GM19467 (cell line): ENCODE measurements at regions not wholly inside any gene's neighbourhood (a gene's known extent, or its start where the extent isn't known, plus 50 kb on each side); places are given as distances from the start of the nearest gene placed in this dataset.

Source experiments
- ATAC-seq: cut with Tn5 transposase; IDR thresholded peaks from one replicate; pipeline ENCODE4 v1.9.1; 2021; ENCODE audit warnings: mild to moderate bottlenecking, moderate library complexity; ENCODE audit not compliant: unreplicated experiment

GRCh38 chr10:4100380-4100779 is 315.4 kb upstream of the KLF6 start:
- ATAC-seq, result no peak

DNA sequence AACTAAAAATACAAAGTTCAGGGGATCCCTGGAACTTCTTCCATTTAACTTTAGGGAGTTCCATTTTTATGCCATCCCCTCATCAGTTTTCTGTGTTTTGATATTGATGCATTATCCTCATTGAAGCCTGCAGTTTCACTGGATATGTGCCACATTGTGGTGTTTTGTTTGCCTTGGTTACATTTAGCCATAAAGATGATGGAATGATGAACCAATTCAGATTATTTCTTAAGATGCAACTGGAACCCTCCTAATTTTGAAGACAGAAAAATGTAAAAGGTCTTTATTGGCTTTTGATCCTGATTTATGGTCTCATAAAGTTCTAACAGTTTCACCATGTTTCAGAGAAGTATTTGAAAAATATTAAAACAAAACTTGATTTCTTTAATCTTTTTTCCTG is 314.2 kb upstream of the KLF6 start:
- no peak for ATAC-seq

GRCh38 chr10:4095166-4095917 is 310.3 kb upstream of the KLF6 start:
- ATAC-seq, result no peak

- ATAC-seq, result no peak
Measured at GRCh38 chr10:4094751-4095150, 309.7 kb upstream of the KLF6 start.

- no peak for ATAC-seq
Measured at GRCh38 chr10:4093438-4093837, 308.4 kb upstream of the KLF6 start.

DNA sequence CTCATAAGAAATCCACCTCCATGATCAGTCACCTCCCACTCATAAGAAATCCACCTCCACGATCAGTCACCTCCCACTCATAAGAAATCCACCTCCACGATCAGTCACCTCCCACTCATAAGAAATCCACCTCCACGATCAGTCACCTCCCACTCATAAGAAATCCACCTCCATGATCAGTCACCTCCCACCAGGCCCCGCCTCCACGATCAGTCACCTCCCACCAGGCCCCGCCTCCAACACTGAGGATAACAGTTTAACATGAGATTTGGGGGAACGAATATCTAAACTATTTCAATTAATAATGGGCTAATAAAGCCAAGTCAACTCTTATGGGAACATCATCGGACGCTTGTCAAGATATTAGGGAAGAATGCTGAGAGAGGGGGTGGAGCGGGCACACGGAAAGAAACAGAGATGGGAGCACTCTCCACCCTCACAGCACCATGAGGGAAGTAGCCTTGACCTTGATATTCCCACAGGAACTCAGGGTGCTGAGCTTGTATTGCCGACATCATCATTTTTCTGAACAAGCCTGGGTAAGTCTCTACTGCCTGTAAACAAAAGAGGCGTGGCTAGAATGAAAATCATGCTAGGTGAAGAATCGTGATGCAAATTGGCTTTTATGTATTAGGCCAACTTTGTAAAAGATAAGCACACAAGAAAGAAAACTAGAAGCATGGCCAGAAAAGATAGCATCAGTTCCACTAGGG is 303.5 kb upstream of the KLF6 start:
- ATAC-seq, result no peak

DNA sequence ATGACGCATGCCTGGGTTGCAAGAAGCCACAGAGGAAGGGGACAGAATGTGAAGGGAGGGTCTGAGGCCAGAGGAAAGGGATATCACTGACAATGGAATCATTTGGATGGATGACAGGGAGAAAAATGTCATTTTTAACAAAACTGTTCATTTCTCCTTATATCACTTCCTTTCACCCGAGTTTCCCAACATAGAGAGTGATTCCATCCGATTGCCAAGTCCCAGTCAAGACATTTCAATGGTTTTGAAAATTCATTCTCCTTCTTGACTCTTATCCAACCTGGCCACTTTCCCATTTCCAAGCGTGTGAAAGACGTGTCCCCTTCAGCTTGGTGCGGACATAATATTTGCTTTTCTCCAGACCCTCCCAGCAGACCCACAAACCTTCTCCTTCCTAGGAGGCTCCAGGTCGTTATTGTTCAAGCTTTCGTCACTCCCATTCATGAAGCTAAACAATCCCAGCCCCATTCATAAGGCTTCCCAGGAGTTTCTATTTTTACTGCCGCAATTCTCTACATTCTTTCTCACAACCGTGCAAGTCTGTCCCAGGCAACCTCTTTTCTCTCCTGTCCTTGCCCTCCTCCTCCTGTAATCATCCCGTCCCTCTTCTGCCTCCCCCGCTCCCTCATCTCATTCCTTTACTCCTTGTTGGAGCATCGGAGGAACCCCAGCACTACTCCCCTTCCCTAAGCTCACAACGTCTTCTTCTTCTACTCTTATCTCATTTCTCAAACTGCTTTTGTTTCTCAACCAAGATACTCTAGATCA is 301.3 kb upstream of the KLF6 start:
- no peak for ATAC-seq

DNA sequence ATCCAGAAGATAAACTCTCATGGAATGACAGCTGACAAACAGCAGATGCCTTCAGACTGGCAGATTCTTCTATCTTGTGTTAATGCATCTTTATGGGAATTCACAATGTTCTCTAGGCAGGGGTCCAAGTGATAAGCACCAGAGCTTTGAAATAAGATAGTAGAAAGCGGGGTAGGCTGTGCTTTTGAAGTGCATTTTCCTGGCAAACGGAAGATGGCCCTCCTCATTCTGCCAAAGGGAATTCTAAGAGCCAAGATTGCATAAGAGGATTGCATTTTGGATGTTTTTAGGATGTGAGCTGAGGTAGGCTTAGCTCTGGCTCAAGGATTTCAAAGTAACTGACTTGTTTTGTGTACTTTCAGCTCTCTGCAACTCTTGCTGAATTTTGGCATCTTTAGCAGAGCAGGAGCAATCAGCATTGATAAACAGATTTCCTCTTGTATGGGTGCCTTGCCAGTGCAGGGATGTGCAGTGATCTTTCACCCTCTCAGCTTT is 298.5 kb upstream of the KLF6 start:
- ATAC-seq, result no peak

- ATAC-seq, result no peak
Measured at GRCh38 chr10:4082861-4083260, 297.9 kb upstream of the KLF6 start.

DNA sequence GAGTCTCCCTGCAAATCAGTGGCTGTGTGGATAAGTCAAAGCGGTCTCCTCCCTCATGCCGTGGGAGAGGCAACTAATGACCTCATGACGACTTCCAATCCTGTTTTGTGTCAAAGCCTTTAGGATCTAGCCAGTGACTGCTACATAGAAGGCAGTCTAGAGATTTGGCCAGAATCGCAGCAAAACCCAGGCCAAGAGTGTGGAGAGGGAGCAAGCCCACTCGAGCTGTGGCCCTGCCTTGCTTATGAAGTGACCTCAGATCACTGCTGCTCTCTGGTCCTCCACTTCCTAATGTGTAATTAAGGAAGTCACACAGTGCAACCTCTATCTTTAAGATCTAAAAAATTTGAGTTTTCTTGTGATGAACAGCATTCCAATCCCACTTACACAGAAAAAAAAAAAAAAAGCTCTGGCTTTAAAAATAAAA is 296.7 kb upstream of the KLF6 start:
- ATAC-seq, result no peak

DNA sequence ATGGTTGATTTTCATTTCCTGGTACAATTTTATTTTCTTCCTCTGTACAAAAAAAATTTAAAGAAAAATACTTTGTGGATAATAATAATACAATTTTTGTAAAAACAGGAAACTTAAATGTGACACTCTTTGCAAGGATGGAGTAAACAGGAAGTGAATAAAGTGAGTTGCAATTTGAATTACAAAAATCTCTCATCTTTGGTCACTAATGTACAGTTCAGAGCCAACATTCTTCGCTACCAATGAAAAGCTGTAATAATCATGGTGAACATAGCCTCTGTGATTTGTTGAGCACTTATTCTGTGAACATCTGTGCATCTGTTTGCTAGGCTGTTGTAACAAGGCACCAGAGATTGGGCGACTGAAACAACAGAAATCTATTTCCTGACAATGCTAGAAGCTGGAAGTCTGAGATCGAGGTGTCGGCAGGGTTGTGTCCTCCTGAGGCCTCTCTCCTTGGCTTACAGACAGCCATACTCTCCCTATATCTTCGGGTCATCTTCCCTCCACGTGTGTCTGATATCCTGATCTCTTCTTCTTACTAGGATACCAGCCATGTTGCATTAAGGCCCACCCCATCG is 295.3 kb upstream of the KLF6 start:
- no peak for ATAC-seq

DNA sequence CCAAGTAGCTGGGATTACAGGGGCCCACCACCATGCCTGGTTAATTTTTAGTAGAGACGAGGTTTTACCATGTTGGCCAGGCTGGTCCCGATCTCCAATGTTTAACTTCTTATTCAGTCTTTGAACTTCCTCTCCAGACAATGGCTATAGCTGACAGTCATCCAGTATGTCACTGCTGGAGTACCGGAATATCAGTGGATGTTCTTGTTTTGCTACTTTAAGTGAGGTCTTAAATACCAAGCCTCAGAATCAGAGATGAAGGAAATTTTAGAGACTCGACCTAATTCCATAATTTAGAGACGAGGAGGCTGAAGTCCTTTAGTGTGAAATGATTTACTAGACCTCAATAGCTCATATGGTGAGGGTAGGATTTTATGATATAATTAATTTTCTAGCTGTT is 294.8 kb upstream of the KLF6 start:
- ATAC-seq, result no peak

- ATAC-seq, result no peak
Measured at GRCh38 chr10:4077804-4078203, 292.8 kb upstream of the KLF6 start.

- ATAC-seq, result no peak
Measured at GRCh38 chr10:4076983-4077382, 292.0 kb upstream of the KLF6 start.

- no peak for ATAC-seq
Measured at GRCh38 chr10:4075443-4075842, 290.4 kb upstream of the KLF6 start.

- no peak for ATAC-seq
Measured at GRCh38 chr10:4074545-4075407, 289.8 kb upstream of the KLF6 start.

DNA sequence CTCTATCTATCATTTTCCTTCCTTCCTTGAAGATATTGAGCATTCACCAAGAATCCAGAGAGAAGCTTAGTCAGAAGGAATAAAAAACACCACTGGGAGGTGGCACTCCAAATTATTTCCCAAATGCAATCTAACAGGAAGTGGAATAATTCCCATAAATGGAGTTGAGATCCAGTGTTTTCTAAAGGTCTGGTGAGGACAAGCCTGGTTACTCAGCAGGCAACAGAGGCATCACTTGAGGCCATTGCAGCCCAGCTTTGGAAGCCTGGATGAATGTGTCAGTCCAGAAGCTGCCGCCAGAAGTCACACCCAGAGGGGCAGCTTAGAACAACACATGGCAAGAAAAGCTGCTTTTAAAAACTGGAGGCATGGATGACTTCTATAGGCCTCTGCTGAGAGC is 288.9 kb upstream of the KLF6 start:
- no peak for ATAC-seq

DNA sequence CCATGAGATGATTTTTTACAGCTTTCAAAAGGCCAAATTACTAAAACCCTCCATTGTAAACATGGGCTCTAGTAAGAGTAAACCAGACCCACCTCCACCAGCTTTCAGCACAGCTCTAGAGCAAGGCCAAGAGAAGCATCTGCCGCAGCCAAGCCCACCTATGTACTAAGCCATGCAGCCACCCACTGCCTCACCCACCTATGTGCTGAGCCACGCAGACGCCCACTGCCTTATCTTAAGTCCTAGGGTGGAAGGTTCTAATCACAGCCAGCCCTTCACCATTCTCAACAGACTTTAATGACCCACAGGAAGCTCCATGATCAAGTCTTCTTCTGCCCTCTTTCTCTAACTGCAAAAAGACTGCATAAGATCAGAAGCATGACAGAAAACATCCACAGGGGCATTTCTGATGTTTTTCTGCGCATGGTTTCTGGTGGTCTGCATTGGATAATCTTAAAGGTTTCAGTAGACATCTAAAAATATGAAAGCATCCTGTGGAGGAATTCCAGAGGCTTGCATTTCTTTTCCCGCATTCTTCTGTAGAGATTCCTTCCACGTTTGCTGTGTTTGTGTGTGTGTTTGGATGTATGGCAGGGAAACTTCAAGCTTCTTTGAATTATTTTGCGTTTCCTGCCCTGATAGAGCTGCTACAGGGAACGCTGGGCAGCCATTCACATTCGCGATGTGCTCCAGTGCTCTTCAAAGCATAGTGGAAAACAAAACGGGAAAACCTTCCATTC is 286.1 kb upstream of the KLF6 start:
- no peak for ATAC-seq

- ATAC-seq, result no peak
Measured at GRCh38 chr10:4070184-4070583, 285.2 kb upstream of the KLF6 start.

GRCh38 chr10:4069491-4069890 is 284.5 kb upstream of the KLF6 start:
- ATAC-seq, result no peak
